ENCODE measurements at regions not wholly inside any gene's neighbourhood (a gene's known extent, or its start where the extent isn't known, plus 50 kb on each side); places are given as distances from the start of the nearest gene placed in this dataset.

DNA sequence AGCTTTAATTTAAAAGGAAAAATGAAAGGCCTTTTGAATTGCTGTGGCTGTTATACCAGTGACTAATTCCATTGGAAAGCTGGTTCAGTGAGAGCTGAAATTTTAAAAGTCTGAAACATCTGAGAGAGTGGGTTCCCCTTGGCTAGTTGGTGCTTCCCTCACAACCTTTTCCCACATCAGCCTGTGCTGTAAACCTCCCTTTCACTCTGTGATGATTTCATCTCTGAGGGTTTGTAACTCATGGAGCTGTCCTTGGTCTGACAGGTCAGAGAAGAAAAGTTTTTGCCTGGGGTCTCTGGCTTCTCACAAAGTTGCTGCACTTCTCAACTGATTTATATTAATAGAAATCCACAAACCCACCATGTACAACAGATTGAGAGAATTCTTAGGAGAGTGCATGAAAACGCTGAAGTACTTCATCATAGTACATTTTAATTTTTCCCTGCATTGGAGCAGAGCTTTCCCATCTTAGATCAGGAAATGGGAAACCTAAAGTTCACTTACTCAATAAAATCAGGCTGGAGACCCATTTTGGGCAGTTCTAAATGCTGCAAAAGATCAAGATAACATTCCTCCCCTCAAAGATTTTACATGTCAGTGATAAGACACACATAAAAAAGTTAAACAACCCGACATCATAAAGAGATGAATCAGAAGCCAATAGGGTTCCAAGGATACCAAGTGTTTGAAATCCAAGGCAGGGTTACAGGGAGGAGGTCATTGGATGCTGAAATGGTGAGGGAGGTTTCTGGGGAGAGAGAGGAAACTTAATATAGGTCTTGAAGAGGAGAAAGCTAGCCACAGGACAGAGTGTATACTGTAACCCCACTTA is 157.0 kb upstream of the MKLN1 start:
- Mint-ChIP-seq H3K36me3 (ENCODE audit: insufficient read depth) (no peaks in the 10 kb centered on the region), H3K27ac (no peak overlapping the region), H3K4me1 (ENCODE audit: low read depth in 2 of 2) (peaks cover 0 to 3% of the 10 kb centered on the region in 2 donors), H3K9me3 (no peaks in the 10 kb centered on the region), H3K4me3 (no peak overlapping the region), H3K27me3 (peaks cover 7 to 12% of the 10 kb centered on the region in 2 donors)
- no peak for DNase-seq
- no peak for ATAC-seq (replicated peaks)

DNA sequence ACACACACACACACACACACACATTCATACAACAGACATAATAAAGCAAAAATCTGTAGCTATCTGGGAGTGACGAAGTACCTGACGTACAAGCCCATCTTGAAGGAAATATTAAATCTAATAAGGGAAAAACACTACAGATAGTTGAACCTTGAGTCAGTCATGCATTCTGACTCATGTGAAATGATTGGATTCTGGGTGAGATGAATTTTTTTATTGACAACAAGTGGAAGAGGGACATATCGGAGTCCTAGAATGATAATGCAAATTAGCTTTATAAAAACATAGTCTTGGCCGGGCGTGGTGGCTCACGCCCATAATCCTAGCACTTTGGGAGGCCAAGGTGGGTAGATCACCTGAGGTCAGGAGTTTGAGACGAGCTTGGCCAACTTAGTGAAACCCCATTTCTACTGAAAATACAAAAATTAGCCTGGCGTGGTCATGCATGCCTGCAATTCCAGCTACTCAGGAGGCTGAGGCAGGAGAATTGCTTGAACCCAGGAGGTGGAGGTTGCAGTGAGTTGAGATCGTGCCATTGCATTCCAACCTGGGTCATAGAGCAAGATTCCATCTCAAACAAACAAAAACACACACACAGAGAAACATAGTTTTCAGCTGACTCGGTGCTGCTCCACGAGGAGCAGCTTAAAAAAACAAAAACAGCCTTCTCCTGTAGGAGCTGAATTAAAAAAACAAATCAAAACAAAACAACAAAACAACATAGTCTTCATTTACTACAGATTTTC is 154.4 kb upstream of the MKLN1 start:
- Mint-ChIP-seq H3K4me1 (ENCODE audit: low read depth in 2 of 2) (peaks cover 0 to 3% of the 10 kb centered on the region in 2 donors), H3K9me3 (no peaks in the 10 kb centered on the region), H3K27me3 (peaks cover 7 to 12% of the 10 kb centered on the region in 2 donors), H3K4me3 (no peak overlapping the region), H3K36me3 (ENCODE audit: insufficient read depth) (no peaks in the 10 kb centered on the region), H3K27ac (no peak overlapping the region)
- ATAC-seq (replicated peaks), result no peak
- DNase-seq, result no peak

DNA sequence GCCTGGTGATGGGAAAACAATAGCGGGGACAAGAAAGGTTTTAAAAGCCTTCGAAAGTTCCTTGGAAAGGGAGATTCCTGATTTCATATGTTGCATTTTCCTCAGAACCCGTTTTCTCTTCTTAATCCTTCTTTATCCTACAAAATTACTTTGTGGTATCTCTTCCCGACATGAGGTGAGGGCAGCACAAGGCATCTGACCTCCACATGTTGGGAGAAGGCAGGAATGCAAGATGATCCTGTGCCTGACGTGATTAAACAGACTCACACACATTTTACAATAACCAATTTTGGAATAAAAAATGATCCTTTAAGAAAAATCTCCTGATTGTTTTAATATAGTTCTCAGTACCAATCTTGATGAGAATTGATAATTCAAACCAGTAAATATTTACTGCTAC is 153.3 kb upstream of the MKLN1 start:
- Mint-ChIP-seq H3K27ac (no peak overlapping the region), H3K4me1 (ENCODE audit: low read depth in 2 of 2) (peaks cover 0 to 3% of the 10 kb centered on the region in 2 donors), H3K9me3 (no peaks in the 10 kb centered on the region), H3K36me3 (ENCODE audit: insufficient read depth) (no peaks in the 10 kb centered on the region), H3K27me3 (peaks cover 7 to 12% of the 10 kb centered on the region in 2 donors), H3K4me3 (no peak overlapping the region)
- ATAC-seq (replicated peaks) (no peak), DNase-seq (no peak)

DNA sequence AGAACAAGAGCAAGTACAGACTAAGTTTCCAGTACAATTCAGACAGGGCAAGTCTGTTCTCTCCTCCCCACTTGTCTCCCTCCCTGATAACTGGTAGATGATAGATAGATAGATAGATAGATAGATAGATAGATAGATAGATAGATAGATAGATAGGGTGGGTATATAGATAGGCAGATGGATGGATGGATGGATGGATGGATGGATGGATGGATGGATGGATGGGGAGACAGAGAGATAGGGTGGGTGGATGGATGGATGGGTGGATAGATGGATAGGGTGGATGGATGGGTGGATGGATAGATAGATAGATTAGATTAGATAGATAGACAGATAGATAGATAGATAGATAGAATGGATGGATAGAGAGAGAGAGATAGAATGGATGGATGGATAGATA is 152.8 kb upstream of the MKLN1 start:
- ATAC-seq (replicated peaks) (no peak), DNase-seq (no peak)
- H3K27ac Mint-ChIP-seq, result no peak overlapping the region
- H3K36me3 Mint-ChIP-seq (ENCODE audit: insufficient read depth), result no peaks in the 10 kb centered on the region
- no peaks in the 10 kb centered on the region for H3K9me3 Mint-ChIP-seq
- H3K27me3 Mint-ChIP-seq, result peaks cover 7 to 12% of the 10 kb centered on the region in 2 donors
- peaks cover 0 to 3% of the 10 kb centered on the region in 2 donors for H3K4me1 Mint-ChIP-seq (ENCODE audit: low read depth in 2 of 2)
- H3K4me3 Mint-ChIP-seq, result no peak overlapping the region

DNA sequence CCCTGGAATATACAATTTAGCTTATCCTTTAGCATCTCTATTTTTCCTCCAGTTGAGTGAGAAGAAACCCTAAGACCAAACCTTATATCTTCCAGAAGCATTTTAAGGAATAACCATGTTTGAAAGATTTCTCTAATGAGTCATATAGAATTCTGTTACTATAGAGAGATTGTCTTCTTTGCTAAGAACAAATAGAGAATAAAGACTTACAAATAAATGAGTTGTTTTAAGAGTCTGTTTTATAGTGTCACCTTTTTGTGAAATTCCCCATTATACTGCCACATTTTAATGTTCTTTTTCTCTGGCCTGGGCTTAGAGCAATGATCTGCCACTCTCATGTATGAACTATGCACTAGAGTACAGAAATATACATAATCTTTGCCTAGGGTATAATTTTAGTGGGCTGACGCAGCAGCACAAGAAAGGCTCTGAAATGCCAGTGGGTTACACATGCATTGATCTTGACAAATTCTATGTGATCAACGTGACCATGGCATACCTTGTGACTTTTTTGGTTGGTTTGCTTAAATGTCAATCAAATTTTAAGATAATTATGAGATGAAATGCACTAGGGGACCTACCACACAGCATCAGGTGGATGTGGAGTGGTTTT is 145.1 kb upstream of the MKLN1 start:
- Mint-ChIP-seq H3K9me3 (no peaks in the 10 kb centered on the region), H3K4me1 (ENCODE audit: low read depth in 2 of 2) (peaks cover 17 to 19% of the 10 kb centered on the region in 2 donors), H3K27ac (no peak overlapping the region), H3K27me3 (no peaks in the 10 kb centered on the region), H3K4me3 (no peak overlapping the region), H3K36me3 (ENCODE audit: insufficient read depth) (no peaks in the 10 kb centered on the region)
- no peak for DNase-seq
- no peak for ATAC-seq (replicated peaks)

DNA sequence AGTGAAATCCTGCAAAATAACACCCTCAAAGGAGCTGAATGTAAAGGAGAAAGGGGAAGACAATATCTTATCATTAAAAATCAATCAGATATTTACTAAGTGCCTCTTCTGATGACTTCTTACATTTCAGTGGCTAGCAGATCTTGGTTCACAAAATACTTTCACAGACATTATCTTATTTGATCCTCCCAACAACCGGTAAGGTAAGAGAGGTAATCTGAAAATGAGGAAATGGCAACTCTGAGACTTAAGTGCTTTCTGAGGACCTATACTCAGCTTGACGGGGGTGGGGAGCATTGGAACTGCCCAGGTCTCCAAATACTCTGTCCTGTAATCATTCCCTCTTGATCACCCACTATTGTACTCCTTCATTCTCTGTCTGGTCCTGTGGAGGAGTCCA is 144.6 kb upstream of the MKLN1 start:
- H3K4me1 Mint-ChIP-seq (ENCODE audit: low read depth in 2 of 2), result peaks cover 17 to 22% of the 10 kb centered on the region in 2 donors
- DNase-seq (no peak), ATAC-seq (replicated peaks) (no peak)
- H3K4me3 Mint-ChIP-seq, result no peak overlapping the region
- no peaks in the 10 kb centered on the region for H3K36me3 Mint-ChIP-seq (ENCODE audit: insufficient read depth)
- no peaks in the 10 kb centered on the region for H3K27me3 Mint-ChIP-seq
- no peaks in the 10 kb centered on the region for H3K9me3 Mint-ChIP-seq
- peak overlapping the region in 1 of 2 donors; percentile 69 for H3K27ac Mint-ChIP-seq

DNA sequence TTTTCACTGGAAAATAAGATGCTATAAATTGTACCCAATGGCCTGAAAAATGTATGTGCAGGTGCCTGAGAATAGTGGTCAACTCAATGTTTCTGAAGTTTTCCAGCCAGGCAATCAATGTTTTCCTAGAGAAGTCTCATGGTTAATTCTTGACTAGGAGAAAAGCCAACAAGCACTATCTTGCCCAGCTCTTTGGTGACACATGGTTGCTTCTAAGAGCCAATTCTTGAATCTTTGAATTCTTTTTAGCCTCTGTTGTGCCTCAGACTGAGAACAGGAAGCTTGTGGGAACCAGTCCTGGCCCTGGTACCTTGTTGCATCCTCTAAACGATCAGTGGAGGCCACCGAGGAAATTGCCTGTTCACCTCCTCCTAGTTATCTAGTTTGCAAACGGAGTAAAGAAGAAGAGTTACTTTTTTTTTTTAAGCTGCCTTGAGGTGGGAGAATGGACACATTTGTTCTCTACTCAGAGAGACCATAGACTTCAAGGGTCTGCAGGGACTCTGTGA is 144.0 kb upstream of the MKLN1 start:
- peaks cover 3% of the 10 kb centered on the region for H3K36me3 Mint-ChIP-seq (ENCODE audit: insufficient read depth)
- peak overlapping the region; percentile 46 to 69 for H3K27ac Mint-ChIP-seq
- ATAC-seq (replicated peaks) (peak; percentile 33), DNase-seq (peak; percentile 9 to 23 (median 10))
- no peaks in the 10 kb centered on the region for H3K27me3 Mint-ChIP-seq
- H3K9me3 Mint-ChIP-seq, result no peaks in the 10 kb centered on the region
- peak overlapping the region; percentile 37 to 42 for H3K4me3 Mint-ChIP-seq
- peaks cover 23 to 28% of the 10 kb centered on the region in 2 donors for H3K4me1 Mint-ChIP-seq (ENCODE audit: low read depth in 2 of 2)

DNA sequence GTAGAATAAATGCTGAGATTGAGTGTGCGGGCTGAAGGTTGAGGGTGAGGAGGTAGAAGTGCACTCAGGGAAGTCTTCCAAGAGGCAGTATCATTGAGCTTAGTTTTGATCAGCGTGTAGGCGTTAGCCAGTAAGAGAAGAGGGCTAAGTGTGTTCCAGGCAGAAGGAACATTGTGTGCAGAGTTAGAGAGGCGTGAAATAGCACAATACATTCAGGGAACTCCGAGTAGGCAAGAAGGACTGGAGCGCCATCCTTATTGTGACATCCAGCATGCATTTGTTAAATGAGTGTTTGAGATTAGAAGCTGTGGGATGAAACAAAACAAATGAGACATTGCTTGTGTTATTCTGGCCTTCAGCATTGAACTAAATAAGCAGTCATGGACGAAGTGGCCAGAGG is 140.9 kb upstream of the MKLN1 start:
- H3K9me3 Mint-ChIP-seq, result no peaks in the 10 kb centered on the region
- no peak for DNase-seq
- ATAC-seq (replicated peaks), result no peak
- H3K4me1 Mint-ChIP-seq (ENCODE audit: low read depth in 2 of 2), result peaks cover 32 to 40% of the 10 kb centered on the region in 2 donors
- H3K27ac Mint-ChIP-seq, result peak overlapping the region in 1 of 2 donors; percentile 3
- peaks cover 6% of the 10 kb centered on the region for H3K36me3 Mint-ChIP-seq (ENCODE audit: insufficient read depth)
- H3K4me3 Mint-ChIP-seq, result no peak overlapping the region
- no peaks in the 10 kb centered on the region for H3K27me3 Mint-ChIP-seq

DNA sequence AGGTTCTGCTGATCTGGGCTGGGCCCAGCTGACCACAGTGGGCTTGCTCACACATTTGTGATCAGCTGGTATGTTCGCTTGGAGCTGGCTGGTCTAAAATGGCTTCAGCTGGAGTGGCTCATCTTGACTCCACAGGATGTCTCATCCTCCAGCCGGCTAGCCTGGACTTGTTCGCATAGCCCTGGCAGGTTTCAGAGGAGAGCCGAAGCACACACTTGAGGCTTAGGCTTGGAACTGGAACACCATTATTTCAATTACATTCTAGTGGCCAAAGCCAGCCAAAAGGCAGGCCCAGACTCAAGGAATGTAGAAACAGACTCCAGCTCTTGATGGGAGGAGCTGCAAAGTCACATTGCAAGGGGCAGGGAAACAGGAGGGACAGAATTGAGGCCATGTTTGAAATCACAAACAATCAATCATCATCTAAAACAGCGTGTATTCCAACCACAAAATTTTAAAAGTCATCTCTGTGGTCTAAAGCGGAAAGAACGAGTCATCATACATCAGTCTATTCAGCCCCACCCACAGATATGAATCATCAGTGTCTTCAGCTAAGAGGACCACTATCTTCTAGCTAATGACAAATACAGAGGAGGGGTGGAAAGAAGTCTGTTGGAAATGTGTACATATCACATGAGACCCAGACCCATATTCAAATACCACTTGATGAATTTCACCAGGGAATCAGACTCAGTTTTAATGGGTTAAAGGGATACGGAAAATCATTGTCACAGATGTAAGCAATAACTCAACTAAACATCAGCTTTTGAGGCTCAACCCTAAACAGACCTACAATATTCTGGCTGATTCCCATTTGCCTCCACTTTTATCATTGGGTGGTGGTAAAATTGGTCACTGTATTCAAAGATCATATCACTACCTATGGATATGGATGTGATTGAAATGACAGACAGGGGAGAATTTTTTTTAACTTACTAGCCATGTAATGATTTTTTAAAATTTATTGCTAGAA is 139.0 kb upstream of the MKLN1 start:
- H3K27me3 Mint-ChIP-seq, result no peaks in the 10 kb centered on the region
- no peaks in the 10 kb centered on the region for H3K9me3 Mint-ChIP-seq
- ATAC-seq (replicated peaks) (peak; percentile 95), DNase-seq (peak; percentile 50 to 57 (median 50))
- peak overlapping the region; percentile 42 to 56 for H3K4me3 Mint-ChIP-seq
- peaks cover 27 to 33% of the 10 kb centered on the region in 2 donors for H3K4me1 Mint-ChIP-seq (ENCODE audit: low read depth in 2 of 2)
- H3K36me3 Mint-ChIP-seq (ENCODE audit: insufficient read depth), result peaks cover 6% of the 10 kb centered on the region
- H3K27ac Mint-ChIP-seq, result peak overlapping the region; percentile 86 to 92

DNA sequence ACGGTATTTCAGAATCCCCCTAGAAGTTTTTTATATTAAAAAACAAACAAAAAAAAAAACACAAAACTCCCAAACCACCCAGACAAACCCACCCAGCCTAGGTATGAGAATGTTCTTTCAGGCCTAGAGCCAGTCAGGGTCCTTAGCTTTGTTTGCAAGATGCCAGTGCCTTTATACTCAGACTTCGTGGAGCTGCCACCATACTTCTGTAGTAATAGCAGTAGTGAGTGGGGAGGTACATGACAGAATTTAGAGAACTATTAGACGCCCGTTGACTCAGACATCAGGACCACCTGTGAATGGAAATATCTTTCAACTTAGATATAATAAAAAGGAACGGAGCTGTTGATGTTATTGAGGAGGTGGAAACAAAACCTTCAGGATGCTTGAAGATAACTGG is 138.2 kb upstream of the MKLN1 start:
- Mint-ChIP-seq H3K4me1 (ENCODE audit: low read depth in 2 of 2) (peaks cover 19 to 27% of the 10 kb centered on the region in 2 donors), H3K27me3 (no peaks in the 10 kb centered on the region), H3K27ac (peak overlapping the region; percentile 86 to 92), H3K4me3 (no peak overlapping the region), H3K9me3 (no peaks in the 10 kb centered on the region), H3K36me3 (ENCODE audit: insufficient read depth) (peaks cover 6% of the 10 kb centered on the region)
- DNase-seq, result no peak
- ATAC-seq (replicated peaks), result no peak

DNA sequence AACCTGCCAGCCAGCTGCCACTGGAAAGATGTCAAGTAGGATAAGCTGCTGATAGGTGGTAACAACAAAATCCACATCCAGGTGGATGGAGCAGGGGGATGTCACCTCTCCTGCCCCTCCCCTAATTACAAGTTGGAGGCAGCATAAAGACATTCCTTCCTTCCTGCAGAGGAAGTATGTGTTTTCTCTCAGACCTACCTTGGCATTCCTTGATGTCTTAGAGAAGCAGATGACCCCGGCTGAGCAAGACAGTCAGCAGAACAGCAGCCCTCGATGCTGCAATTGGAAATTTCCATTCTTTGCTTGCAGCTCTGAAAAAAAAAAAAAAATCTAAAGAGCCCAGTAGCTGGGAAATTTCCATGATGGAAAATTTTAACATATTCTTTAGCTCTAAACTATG is 137.5 kb upstream of the MKLN1 start:
- Mint-ChIP-seq H3K36me3 (ENCODE audit: insufficient read depth) (peaks cover 6% of the 10 kb centered on the region), H3K27ac (peak overlapping the region in 1 of 2 donors; percentile 86), H3K4me3 (no peak overlapping the region), H3K4me1 (ENCODE audit: low read depth in 2 of 2) (peaks cover 19 to 27% of the 10 kb centered on the region in 2 donors), H3K9me3 (no peaks in the 10 kb centered on the region), H3K27me3 (no peaks in the 10 kb centered on the region)
- no peak for DNase-seq
- no peak for ATAC-seq (replicated peaks)

DNA sequence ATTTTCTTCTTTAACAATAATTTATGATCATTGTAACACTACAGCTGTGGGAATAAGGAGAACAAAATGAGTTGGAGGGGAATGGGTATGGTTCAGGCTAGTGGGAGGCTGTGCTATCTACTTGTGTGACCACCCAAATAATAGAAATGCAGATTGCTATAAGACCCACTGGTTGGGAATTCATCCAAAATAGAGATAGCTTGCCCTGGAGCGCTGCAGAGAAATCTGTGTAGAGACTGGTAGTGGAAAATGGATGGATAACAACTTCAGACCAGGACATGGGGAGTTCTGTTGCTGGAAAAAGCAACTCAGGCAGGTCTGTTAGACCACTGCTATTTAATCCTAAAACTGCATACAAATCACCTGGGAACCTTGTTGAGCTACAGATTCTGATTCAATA is 137.1 kb upstream of the MKLN1 start:
- no peak overlapping the region for H3K4me3 Mint-ChIP-seq
- ATAC-seq (replicated peaks) (no peak), DNase-seq (no peak)
- no peaks in the 10 kb centered on the region for H3K9me3 Mint-ChIP-seq
- H3K27ac Mint-ChIP-seq, result no peak overlapping the region
- H3K36me3 Mint-ChIP-seq (ENCODE audit: insufficient read depth), result peaks cover 6% of the 10 kb centered on the region
- no peaks in the 10 kb centered on the region for H3K27me3 Mint-ChIP-seq
- peaks cover 19 to 27% of the 10 kb centered on the region in 2 donors for H3K4me1 Mint-ChIP-seq (ENCODE audit: low read depth in 2 of 2)
